Retinal pigment epithelial cell (primary cell): ENCODE measurements at regions not wholly inside any gene's neighbourhood (a gene's known extent, or its start where the extent isn't known, plus 50 kb on each side); places are given as distances from the start of the nearest gene placed in this dataset.

Experiments used
- DNase-seq: peaks from one replicate; pipeline ENCODE4 v3.0.0-alpha.2; 2010; ENCODE audit warnings: low read depth
- H3K4me3 ChIP-seq: 2 replicates; pipeline ENCODE4 v1.5.1; 2011; ENCODE audit warnings: mild to moderate bottlenecking, low read length, control low read depth, moderate library complexity
- TF ChIP-seq, protein P1 (sequence below): conservative IDR thresholded peaks from 2 replicates; pipeline ENCODE4 v1.5.1; 2011; ENCODE audit warnings: low read depth, low read length, control low read depth, inconsistent platforms

DNA sequence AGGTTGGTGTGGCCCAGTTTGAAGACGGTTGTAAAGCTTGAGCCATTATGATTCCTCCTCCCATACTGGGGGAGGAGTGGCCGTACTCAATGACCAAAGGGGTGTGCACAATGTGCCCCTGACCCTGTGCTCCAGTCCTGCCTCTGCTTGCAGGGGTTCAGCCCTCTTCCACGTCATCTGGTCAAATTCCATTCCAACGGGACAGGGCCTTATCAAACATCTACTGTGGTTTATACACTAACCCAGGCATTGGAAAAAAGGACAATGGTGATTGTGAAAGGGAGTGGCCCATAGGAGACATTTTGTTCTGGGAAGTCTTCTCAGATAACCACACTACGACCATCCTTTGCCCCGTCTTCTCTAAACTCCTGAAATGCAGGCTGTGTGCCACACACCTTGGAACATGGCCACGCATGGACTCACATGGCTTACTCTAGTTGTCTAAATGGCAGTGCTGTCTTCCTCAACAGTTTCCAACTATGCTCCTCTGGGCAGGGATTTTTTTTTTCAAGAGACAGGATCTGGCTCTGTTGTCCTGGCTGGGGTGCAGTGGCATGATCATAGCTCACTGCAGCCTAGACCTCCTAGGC, 103.0 kb downstream of the JCAD start:
- no peak for DNase-seq
- H3K4me3 ChIP-seq, result no peak overlapping the region
- TF ChIP-seq, protein P1, sequence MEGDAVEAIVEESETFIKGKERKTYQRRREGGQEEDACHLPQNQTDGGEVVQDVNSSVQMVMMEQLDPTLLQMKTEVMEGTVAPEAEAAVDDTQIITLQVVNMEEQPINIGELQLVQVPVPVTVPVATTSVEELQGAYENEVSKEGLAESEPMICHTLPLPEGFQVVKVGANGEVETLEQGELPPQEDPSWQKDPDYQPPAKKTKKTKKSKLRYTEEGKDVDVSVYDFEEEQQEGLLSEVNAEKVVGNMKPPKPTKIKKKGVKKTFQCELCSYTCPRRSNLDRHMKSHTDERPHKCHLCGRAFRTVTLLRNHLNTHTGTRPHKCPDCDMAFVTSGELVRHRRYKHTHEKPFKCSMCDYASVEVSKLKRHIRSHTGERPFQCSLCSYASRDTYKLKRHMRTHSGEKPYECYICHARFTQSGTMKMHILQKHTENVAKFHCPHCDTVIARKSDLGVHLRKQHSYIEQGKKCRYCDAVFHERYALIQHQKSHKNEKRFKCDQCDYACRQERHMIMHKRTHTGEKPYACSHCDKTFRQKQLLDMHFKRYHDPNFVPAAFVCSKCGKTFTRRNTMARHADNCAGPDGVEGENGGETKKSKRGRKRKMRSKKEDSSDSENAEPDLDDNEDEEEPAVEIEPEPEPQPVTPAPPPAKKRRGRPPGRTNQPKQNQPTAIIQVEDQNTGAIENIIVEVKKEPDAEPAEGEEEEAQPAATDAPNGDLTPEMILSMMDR, result no peak

DNA sequence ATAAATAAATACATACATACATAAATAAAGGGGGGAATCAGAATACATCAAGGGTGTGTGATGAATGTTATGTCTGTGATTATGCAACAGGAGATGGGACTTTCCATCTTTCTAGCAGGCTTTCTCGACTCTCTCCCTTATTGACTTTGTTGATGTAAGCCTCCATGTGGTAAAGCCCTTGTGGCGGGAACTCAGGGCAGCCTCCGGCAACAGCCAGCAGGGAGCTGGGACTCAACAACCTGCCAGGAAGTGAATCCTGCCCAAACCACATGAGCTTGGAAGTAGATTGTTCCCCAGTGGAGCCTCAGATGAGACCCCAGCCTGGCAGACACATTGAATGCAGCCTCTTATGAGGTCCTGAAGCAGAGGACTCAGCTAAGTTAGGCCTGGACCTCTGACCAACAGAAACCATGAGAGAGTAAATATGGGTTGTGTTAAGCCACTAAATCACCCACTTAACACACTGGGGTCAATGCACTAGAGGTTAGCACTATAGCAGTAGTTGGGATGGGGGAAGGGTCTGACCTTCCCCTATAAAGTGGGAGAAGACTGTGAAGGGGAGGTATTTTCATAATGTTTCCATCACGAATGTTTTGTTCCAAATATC, 104.0 kb downstream of the JCAD start:
- TF ChIP-seq, protein P1, result no peak
- H3K4me3 ChIP-seq, result no peak overlapping the region
- DNase-seq, result no peak

DNA sequence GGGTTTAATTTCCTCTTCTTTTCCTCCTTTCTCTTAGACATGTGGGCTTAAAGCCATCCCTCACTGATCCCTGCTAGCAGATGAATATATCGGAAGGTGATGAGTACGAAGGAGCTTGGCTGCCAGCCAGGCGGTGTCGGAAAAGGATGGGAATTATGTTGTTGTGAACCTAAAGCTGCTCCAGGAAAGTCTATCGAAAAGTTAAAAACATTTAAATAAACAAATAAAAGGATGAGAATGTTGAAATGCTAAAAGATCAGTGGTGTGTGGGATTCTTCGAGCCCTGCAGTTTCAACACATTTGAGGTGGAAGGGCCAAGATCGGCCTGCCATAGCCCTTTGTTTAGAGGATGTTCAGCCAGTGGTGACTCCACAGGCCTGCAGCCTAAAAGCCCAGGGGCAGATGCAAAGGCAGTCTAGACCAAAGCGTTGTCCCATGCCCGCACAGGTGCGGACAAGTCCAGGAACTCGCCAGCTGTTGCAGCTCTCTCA, 107.9 kb downstream of the JCAD start:
- no peak overlapping the region for H3K4me3 ChIP-seq
- TF ChIP-seq, protein P1, result no peak

DNA sequence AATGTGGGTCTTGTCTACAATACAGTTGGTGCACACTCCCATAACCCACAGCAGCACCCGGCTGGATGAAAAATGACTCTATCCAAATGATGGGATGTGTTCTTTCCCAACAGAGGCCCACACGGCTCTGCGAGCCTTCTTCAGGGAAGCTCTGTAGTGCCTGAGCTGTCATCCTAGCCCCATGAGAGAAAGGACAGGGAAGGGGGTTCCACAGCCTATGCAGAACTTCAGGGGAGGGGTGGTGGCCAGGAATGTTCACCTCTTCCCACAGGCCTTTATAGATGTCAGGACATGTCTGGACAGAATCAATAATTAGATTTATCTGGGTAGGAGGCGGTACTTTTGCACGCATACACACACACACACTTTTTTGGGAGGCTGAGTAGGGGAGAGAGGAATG, 109.0 kb downstream of the JCAD start:
- H3K4me3 ChIP-seq, result no peak overlapping the region
- DNase-seq, result no peak
- TF ChIP-seq, protein P1, result no peak

More for the DNA sequence above, 107.9 kb downstream of the JCAD start:
- no peak for DNase-seq

DNA sequence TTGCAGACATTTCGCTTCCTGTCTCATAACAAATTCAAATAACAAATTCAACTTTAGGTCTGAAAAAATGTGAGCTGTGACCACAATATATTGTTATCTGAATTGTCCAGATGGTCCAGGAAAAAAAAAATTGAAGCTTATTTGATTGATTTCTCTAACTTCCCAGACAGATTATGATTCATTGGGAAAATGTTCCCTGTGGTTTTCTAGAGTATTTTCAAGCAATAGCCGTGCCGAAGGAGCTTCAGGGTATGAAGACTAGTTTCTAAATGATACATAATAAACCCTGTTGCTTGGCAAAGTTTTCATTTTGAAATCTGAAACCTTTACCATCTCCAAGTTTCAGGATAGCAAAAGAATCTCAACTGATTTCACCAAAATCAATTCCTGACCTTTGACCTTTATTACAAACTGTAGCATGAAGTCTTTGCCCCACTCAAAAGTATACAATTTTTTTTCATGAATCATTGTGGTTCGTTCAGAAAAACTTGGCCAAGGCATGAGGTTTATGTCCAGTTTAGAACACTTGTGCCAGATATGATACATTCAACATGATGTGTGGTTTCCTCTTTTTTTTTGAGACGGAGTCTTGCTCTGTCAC, 109.9 kb downstream of the JCAD start:
- TF ChIP-seq, protein P1, result no peak
- DNase-seq, result peak; percentile 65
- H3K4me3 ChIP-seq, result no peak overlapping the region

DNA sequence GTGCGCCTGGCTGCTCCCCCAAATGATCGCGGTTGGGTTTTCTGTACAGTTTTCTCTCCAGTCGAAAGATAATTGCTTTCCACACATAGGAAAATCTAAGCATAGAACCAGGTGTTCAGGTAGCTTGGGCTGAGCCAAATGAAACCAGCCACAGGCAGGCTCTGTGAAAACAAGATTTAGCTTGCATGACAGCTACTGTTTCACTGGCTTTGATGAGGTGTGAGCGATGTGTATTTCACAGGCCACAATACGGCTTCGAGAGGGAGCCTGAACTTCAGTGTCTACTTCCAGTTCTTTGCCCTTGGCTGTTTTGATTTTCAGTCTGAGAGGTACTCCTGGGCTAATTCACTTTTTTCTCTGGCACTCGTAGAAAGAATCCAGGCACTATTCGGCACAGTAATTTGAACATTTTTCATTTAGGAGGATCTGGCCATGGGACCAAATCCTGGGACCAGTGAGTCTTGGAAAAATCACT, 110.5 kb downstream of the JCAD start:
- TF ChIP-seq, protein P1, result no peak
- DNase-seq, result no peak
- no peak overlapping the region for H3K4me3 ChIP-seq
